Stomach (tissue), 8 donors: ENCODE measurements at regions not wholly inside any gene's neighbourhood (a gene's known extent, or its start where the extent isn't known, plus 50 kb on each side); places are given as distances from the start of the nearest gene placed in this dataset.

Experiments used
- DNase-seq, 2 donors: peaks; one replicate each; pipeline versions ENCODE4 v3.0.0 to v3.0.0-alpha.2; 2013 to 2019
- H3K27ac ChIP-seq, 5 donors: fragments of 200-600 bp in 4 of 5; sonication (generic) in 4 of 5; one replicate each; pipeline ENCODE4 v1.5.1; 2013 to 2019; ENCODE audit warnings: mild to moderate bottlenecking in 1 of 5, moderate library complexity in 1 of 5
- H3K27me3 ChIP-seq, 3 donors: fragments of 200-600 bp; sonication (generic); one replicate each; pipeline ENCODE4 v1.5.1; 2017 to 2019; ENCODE audit warnings: mixed run types in 1 of 3
- H3K36me3 ChIP-seq, 4 donors: fragments of 200-600 bp; sonication (generic); 1 replicate in 3 of 4; 2 replicates in 1 of 4; pipeline ENCODE4 v1.5.1; 2016 to 2019
- H3K4me1 ChIP-seq, 4 donors: fragments of 200-600 bp; sonication (generic); one replicate each; pipeline ENCODE4 v1.5.1; 2016 to 2019
- H3K4me3 ChIP-seq, 4 donors: fragments of 200-600 bp; sonication (generic) in 3 of 4; one replicate each; pipeline ENCODE4 v1.5.1; 2016 to 2019; ENCODE audit warnings: mild to moderate bottlenecking in 1 of 4
- H3K9me3 ChIP-seq, 4 donors: fragments of 200-600 bp; sonication (generic); one replicate each; pipeline ENCODE4 v1.5.1; 2016 to 2019
- CTCF ChIP-seq, 7 experiments: fragments of 450-650 bp in 4 of 7; fragments of 200-600 bp in 3 of 7; sonication (generic) in 3 of 7; IDR thresholded peaks; one replicate each; pipeline ENCODE4 v1.5.1; 2016 to 2019; ENCODE audit warnings: antibody characterized with exemption in 7 of 7, control low read depth in 2 of 7, mild to moderate bottlenecking in 1 of 7
- EP300 ChIP-seq: sonication (generic); formaldehyde crosslinking; IDR thresholded peaks from one replicate; pipeline ENCODE4 v1.6.1; 2017; ENCODE audit warnings: antibody characterized with exemption
- POLR2A ChIP-seq, 4 donors: fragments of 450-650 bp; IDR thresholded peaks; one replicate each; pipeline ENCODE4 v1.6.1; 2016; ENCODE audit warnings: antibody characterized with exemption in 4 of 4, control low read depth in 2 of 4, mild to moderate bottlenecking in 1 of 4, moderate library complexity in 1 of 4
- POLR2AphosphoS5 ChIP-seq, 3 donors: sonication (generic); formaldehyde crosslinking; IDR thresholded peaks; one replicate each; pipeline ENCODE4 v1.6.1; 2016; ENCODE audit warnings: antibody characterized with exemption in 3 of 3
- WGBS, 5 donors: extraction: QIAGEN DNeasy Blood & Tissue Kit in 3 of 5; methylation state at CpG; one replicate each; pipeline versions ENCODE4 v1.1.5 to v1.1.7; 2013 to 2018; 5-methylcytosine and 5-hydroxymethylcytosine counted together
- intact Hi-C: fragments of 100-400 bp; cut with DNase I; formaldehyde crosslinking; loops from one replicate; pipeline ENCODE4 v1.15.1; 2023; ENCODE audit warnings: low total_unique reads
- donor health status: healthy with polysubstance abuse.
- donor health status: Bipolar disorder and iron deficiency.
- donor health status: healthy.

- no peak overlapping the region for H3K27ac ChIP-seq
- DNase-seq, result peak in 1 of 2 donors; percentile 6
- H3K4me3 ChIP-seq, result no peak overlapping the region
- no peaks in the 10 kb centered on the region for H3K36me3 ChIP-seq
- H3K4me1 ChIP-seq, result no peaks in the 10 kb centered on the region
- 37 to 67% (median 56%) methylated on average over 5 of the region's 5 CpGs for WGBS, 5 donors
- TF ChIP-seq CTCF (IDR thresholded peaks at IDR 0.05) (no peak), EP300 (no peak), POLR2A (IDR thresholded peaks at IDR 0.05) (no peak), POLR2AphosphoS5 (IDR thresholded peaks at IDR 0.05) (no peak)
- intact Hi-C loops, result no loop called here
- no peaks in the 10 kb centered on the region for H3K9me3 ChIP-seq
- H3K27me3 ChIP-seq, result no peaks in the 10 kb centered on the region
Measured at GRCh38 chr4:11831739-11832138, 403.0 kb upstream of the HS3ST1 start.

GRCh38 chr4:11824566-11824965 lies 395.9 kb upstream of the HS3ST1 start:
- no peak for DNase-seq
- 64 to 74% (median 68%) methylated on average over 2 of the region's 2 CpGs for whole genome bisulfite sequencing, 5 donors
- H3K4me3 ChIP-seq, result no peak overlapping the region

GRCh38 chr4:11821772-11822430 lies 393.2 kb upstream of the HS3ST1 start:
- Histone ChIP-seq H3K9me3 (no peaks in the 10 kb centered on the region), H3K4me3 (no peak overlapping the region), H3K4me1 (no peaks in the 10 kb centered on the region), H3K36me3 (no peaks in the 10 kb centered on the region), H3K27me3 (no peaks in the 10 kb centered on the region), H3K27ac (no peak overlapping the region)
- whole genome bisulfite sequencing, 5 donors, result 19 to 51% (median 24%) methylated on average over 2 of the region's 2 CpGs
- TF ChIP-seq POLR2AphosphoS5 (IDR thresholded peaks at IDR 0.05) (no peak), POLR2A (IDR thresholded peaks at IDR 0.05) (no peak), CTCF (IDR thresholded peaks at IDR 0.05) (no peak), EP300 (no peak)
- DNase-seq, result no peak
- intact Hi-C loops, result no loop called here

More at GRCh38 chr4:11824566-11824965, 395.9 kb upstream of the HS3ST1 start:
- H3K4me1 ChIP-seq, result no peaks in the 10 kb centered on the region
- no peak for TF ChIP-seq POLR2A (IDR thresholded peaks at IDR 0.05)
- TF ChIP-seq CTCF (IDR thresholded peaks at IDR 0.05), result no peak
- TF ChIP-seq POLR2AphosphoS5 (IDR thresholded peaks at IDR 0.05), result no peak
- no peak for TF ChIP-seq EP300
- intact Hi-C loops, result no loop called here
- no peak overlapping the region for H3K27ac ChIP-seq
- H3K9me3 ChIP-seq, result no peaks in the 10 kb centered on the region
- H3K36me3 ChIP-seq, result no peaks in the 10 kb centered on the region
- no peaks in the 10 kb centered on the region for H3K27me3 ChIP-seq

GRCh38 chr4:11817088-11817487 lies 388.4 kb upstream of the HS3ST1 start:
- H3K27me3 ChIP-seq, result no peaks in the 10 kb centered on the region
- H3K27ac ChIP-seq, result no peak overlapping the region
- TF ChIP-seq POLR2AphosphoS5 (IDR thresholded peaks at IDR 0.05) (no peak), CTCF (IDR thresholded peaks at IDR 0.05) (no peak), EP300 (no peak), POLR2A (IDR thresholded peaks at IDR 0.05) (no peak)
- DNase-seq, result no peak
- H3K9me3 ChIP-seq, result no peaks in the 10 kb centered on the region
- intact Hi-C loops, result no loop called here
- H3K4me1 ChIP-seq, result no peaks in the 10 kb centered on the region
- H3K36me3 ChIP-seq, result no peaks in the 10 kb centered on the region
- no peak overlapping the region for H3K4me3 ChIP-seq
